SK-N-MC (cell line): ENCODE measurements at regions not wholly inside any gene's neighbourhood (a gene's known extent, or its start where the extent isn't known, plus 50 kb on each side); places are given as distances from the start of the nearest gene placed in this dataset.

Experiments
- EZH2 ChIP-seq: fragments of 200-600 bp; sonication (generic); IDR thresholded peaks from one replicate; pipeline ENCODE4 v1.6.1; 2017; ENCODE audit warnings: antibody characterized with exemption
- POLR2AphosphoS5 ChIP-seq: IDR thresholded peaks from 2 replicates; pipeline ENCODE4 v1.6.1; 2012; ENCODE audit warnings: mild to moderate bottlenecking, low read depth, low read length, borderline replicate concordance

DNA sequence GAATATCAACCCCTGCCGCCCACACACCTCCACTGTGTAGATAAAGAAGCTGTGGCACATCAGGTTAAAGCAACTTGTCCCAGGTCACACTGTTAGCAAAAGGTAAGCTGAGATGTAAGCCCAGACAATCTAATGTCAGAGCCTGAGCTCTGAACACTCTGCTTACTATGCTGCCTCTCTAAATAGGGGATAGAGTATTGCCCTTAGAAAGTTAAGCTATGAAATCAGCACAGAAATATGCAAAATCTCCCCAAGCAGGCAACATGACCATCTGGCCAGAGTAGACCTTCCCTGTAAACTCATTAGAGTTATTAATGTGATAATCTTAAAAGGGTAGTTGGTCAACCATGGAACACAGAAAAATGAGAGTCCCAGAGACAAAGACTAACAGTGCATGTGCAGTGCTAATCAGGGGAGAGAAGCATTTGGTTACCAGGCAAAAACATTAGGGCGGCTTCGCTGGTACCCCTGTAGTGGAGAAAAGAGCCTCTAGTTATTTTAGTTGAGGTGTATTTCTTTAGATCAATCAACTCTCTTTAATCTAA is 171.0 kb downstream of the BTG1 start:
- TF ChIP-seq EZH2 (no peak), POLR2AphosphoS5 (no peak)
